ENCODE measurements at regions not wholly inside any gene's neighbourhood (a gene's known extent, or its start where the extent isn't known, plus 50 kb on each side); places are given as distances from the start of the nearest gene placed in this dataset.

- no peaks in the 10 kb centered on the region for H3K9me3 Mint-ChIP-seq
- H3K4me1 Mint-ChIP-seq (ENCODE audit: low read depth), result no peaks in the 10 kb centered on the region
- H3K4me3 Mint-ChIP-seq, result no peak overlapping the region
- no peak overlapping the region for H3K27ac Mint-ChIP-seq
- H3K36me3 Mint-ChIP-seq (ENCODE audit: low read depth), result no peaks in the 10 kb centered on the region
- no peaks in the 10 kb centered on the region for H3K27me3 Mint-ChIP-seq
- intact Hi-C loops (cut with micrococcal nuclease), result no loop called here
Measured at GRCh38 chr10:121213437-121213836, 362.3 kb downstream of the WDR11 start.

- no peaks in the 10 kb centered on the region for H3K4me1 Mint-ChIP-seq (ENCODE audit: low read depth)
- H3K36me3 Mint-ChIP-seq (ENCODE audit: low read depth), result no peaks in the 10 kb centered on the region
- no peak overlapping the region for H3K27ac Mint-ChIP-seq
- intact Hi-C loops (cut with micrococcal nuclease), result no loop called here
- no peaks in the 10 kb centered on the region for H3K9me3 Mint-ChIP-seq
- H3K4me3 Mint-ChIP-seq, result no peak overlapping the region
- no peaks in the 10 kb centered on the region for H3K27me3 Mint-ChIP-seq
Measured at GRCh38 chr10:121216295-121216694, 365.1 kb downstream of the WDR11 start.

GRCh38 chr10:121216721-121217181 lies 365.6 kb downstream of the WDR11 start:
- Mint-ChIP-seq H3K27me3 (no peaks in the 10 kb centered on the region), H3K27ac (no peak overlapping the region), H3K4me3 (no peak overlapping the region), H3K4me1 (ENCODE audit: low read depth) (no peaks in the 10 kb centered on the region), H3K36me3 (ENCODE audit: low read depth) (no peaks in the 10 kb centered on the region), H3K9me3 (no peaks in the 10 kb centered on the region)
- intact Hi-C loops (cut with micrococcal nuclease), result no loop called here

- Mint-ChIP-seq H3K4me3 (no peak overlapping the region), H3K4me1 (ENCODE audit: low read depth) (no peaks in the 10 kb centered on the region), H3K9me3 (no peaks in the 10 kb centered on the region), H3K27ac (no peak overlapping the region), H3K36me3 (ENCODE audit: low read depth) (no peaks in the 10 kb centered on the region), H3K27me3 (no peaks in the 10 kb centered on the region)
- intact Hi-C loops (cut with micrococcal nuclease), result no loop called here
Measured at GRCh38 chr10:121217331-121217730, 366.2 kb downstream of the WDR11 start.

GRCh38 chr10:121221072-121221471 lies 369.9 kb downstream of the WDR11 start:
- H3K4me3 Mint-ChIP-seq, result no peak overlapping the region
- no peaks in the 10 kb centered on the region for H3K27me3 Mint-ChIP-seq
- H3K27ac Mint-ChIP-seq, result no peak overlapping the region
- H3K36me3 Mint-ChIP-seq (ENCODE audit: low read depth), result no peaks in the 10 kb centered on the region
- intact Hi-C loops (cut with micrococcal nuclease), result no loop called here
- no peaks in the 10 kb centered on the region for H3K9me3 Mint-ChIP-seq
- no peaks in the 10 kb centered on the region for H3K4me1 Mint-ChIP-seq (ENCODE audit: low read depth)

- intact Hi-C loops (cut with micrococcal nuclease), result no loop called here
- Mint-ChIP-seq H3K36me3 (ENCODE audit: low read depth) (no peaks in the 10 kb centered on the region), H3K4me1 (ENCODE audit: low read depth) (no peaks in the 10 kb centered on the region), H3K27me3 (no peaks in the 10 kb centered on the region), H3K27ac (no peak overlapping the region), H3K4me3 (no peak overlapping the region), H3K9me3 (no peaks in the 10 kb centered on the region)
Measured at GRCh38 chr10:121221991-121222390, 370.8 kb downstream of the WDR11 start.

- no peaks in the 10 kb centered on the region for H3K27me3 Mint-ChIP-seq
- H3K4me3 Mint-ChIP-seq, result no peak overlapping the region
- H3K9me3 Mint-ChIP-seq, result no peaks in the 10 kb centered on the region
- no peaks in the 10 kb centered on the region for H3K36me3 Mint-ChIP-seq (ENCODE audit: low read depth)
- H3K27ac Mint-ChIP-seq, result no peak overlapping the region
- intact Hi-C loops (cut with micrococcal nuclease), result no loop called here
- no peaks in the 10 kb centered on the region for H3K4me1 Mint-ChIP-seq (ENCODE audit: low read depth)
Measured at GRCh38 chr10:121222842-121223241, 371.7 kb downstream of the WDR11 start.

- Mint-ChIP-seq H3K9me3 (peaks cover 8% of the 10 kb centered on the region), H3K36me3 (ENCODE audit: low read depth) (no peaks in the 10 kb centered on the region), H3K27me3 (no peaks in the 10 kb centered on the region), H3K4me3 (no peak overlapping the region), H3K27ac (no peak overlapping the region), H3K4me1 (ENCODE audit: low read depth) (no peaks in the 10 kb centered on the region)
- intact Hi-C loops (cut with micrococcal nuclease), result no loop called here
Measured at GRCh38 chr10:121231079-121231478, 367.2 kb downstream of the FGFR2 start.

- Mint-ChIP-seq H3K9me3 (peaks cover 20% of the 10 kb centered on the region), H3K36me3 (ENCODE audit: low read depth) (no peaks in the 10 kb centered on the region), H3K4me3 (no peak overlapping the region), H3K4me1 (ENCODE audit: low read depth) (no peaks in the 10 kb centered on the region), H3K27me3 (no peaks in the 10 kb centered on the region), H3K27ac (no peak overlapping the region)
- intact Hi-C loops (cut with micrococcal nuclease), result no loop called here
Measured at GRCh38 chr10:121232494-121232893, 365.8 kb downstream of the FGFR2 start.

- intact Hi-C loops (cut with micrococcal nuclease), result no loop called here
- Mint-ChIP-seq H3K27me3 (no peaks in the 10 kb centered on the region), H3K36me3 (ENCODE audit: low read depth) (no peaks in the 10 kb centered on the region), H3K27ac (no peak overlapping the region), H3K4me1 (ENCODE audit: low read depth) (no peaks in the 10 kb centered on the region), H3K9me3 (peaks cover 33% of the 10 kb centered on the region), H3K4me3 (no peak overlapping the region)
Measured at GRCh38 chr10:121235692-121236091, 362.6 kb downstream of the FGFR2 start.

- Mint-ChIP-seq H3K4me1 (ENCODE audit: low read depth) (no peaks in the 10 kb centered on the region), H3K36me3 (ENCODE audit: low read depth) (no peaks in the 10 kb centered on the region)
- intact Hi-C loops (cut with micrococcal nuclease), result no loop called here
Measured at GRCh38 chr10:121236621-121237020, 361.6 kb downstream of the FGFR2 start.

GRCh38 chr10:121237718-121238117 lies 360.5 kb downstream of the FGFR2 start:
- no peaks in the 10 kb centered on the region for H3K27me3 Mint-ChIP-seq
- H3K4me1 Mint-ChIP-seq (ENCODE audit: low read depth), result no peaks in the 10 kb centered on the region
- peaks cover 33% of the 10 kb centered on the region for H3K9me3 Mint-ChIP-seq
- no peak overlapping the region for H3K4me3 Mint-ChIP-seq
- no peaks in the 10 kb centered on the region for H3K36me3 Mint-ChIP-seq (ENCODE audit: low read depth)
- no peak overlapping the region for H3K27ac Mint-ChIP-seq
- intact Hi-C loops (cut with micrococcal nuclease), result no loop called here

More at GRCh38 chr10:121236621-121237020, 361.6 kb downstream of the FGFR2 start:
- peaks cover 33% of the 10 kb centered on the region for H3K9me3 Mint-ChIP-seq
- no peak overlapping the region for H3K4me3 Mint-ChIP-seq
- no peak overlapping the region for H3K27ac Mint-ChIP-seq
- H3K27me3 Mint-ChIP-seq, result no peaks in the 10 kb centered on the region

GRCh38 chr10:121240011-121240410 lies 358.2 kb downstream of the FGFR2 start:
- Mint-ChIP-seq H3K27me3 (no peaks in the 10 kb centered on the region), H3K36me3 (ENCODE audit: low read depth) (no peaks in the 10 kb centered on the region), H3K27ac (no peak overlapping the region), H3K4me3 (no peak overlapping the region), H3K9me3 (peaks cover 33% of the 10 kb centered on the region), H3K4me1 (ENCODE audit: low read depth) (no peaks in the 10 kb centered on the region)
- intact Hi-C loops (cut with micrococcal nuclease), result no loop called here

- H3K27ac Mint-ChIP-seq, result no peak overlapping the region
- H3K4me1 Mint-ChIP-seq (ENCODE audit: low read depth), result no peaks in the 10 kb centered on the region
- H3K9me3 Mint-ChIP-seq, result peaks cover 30% of the 10 kb centered on the region
- H3K27me3 Mint-ChIP-seq, result no peaks in the 10 kb centered on the region
- no peak overlapping the region for H3K4me3 Mint-ChIP-seq
- intact Hi-C loops (cut with micrococcal nuclease), result no loop called here
- no peaks in the 10 kb centered on the region for H3K36me3 Mint-ChIP-seq (ENCODE audit: low read depth)
Measured at GRCh38 chr10:121240556-121240955, 357.7 kb downstream of the FGFR2 start.

GRCh38 chr10:121241337-121241736 lies 356.9 kb downstream of the FGFR2 start:
- intact Hi-C loops (cut with micrococcal nuclease), result no loop called here
- H3K4me1 Mint-ChIP-seq (ENCODE audit: low read depth), result no peaks in the 10 kb centered on the region
- no peaks in the 10 kb centered on the region for H3K27me3 Mint-ChIP-seq
- H3K27ac Mint-ChIP-seq, result no peak overlapping the region
- no peaks in the 10 kb centered on the region for H3K36me3 Mint-ChIP-seq (ENCODE audit: low read depth)
- peaks cover 22% of the 10 kb centered on the region for H3K9me3 Mint-ChIP-seq
- no peak overlapping the region for H3K4me3 Mint-ChIP-seq

Data from dendritic cell treated with granulocyte-macrophage colony-stimulating factor and Interleukin-4, amounts not matched to agents 40 ng/mL and 50 ng/mL, for 4 days (primary cell).